Adrenal gland (tissue), 5 donors: ENCODE measurements at regions not wholly inside any gene's neighbourhood (a gene's known extent, or its start where the extent isn't known, plus 50 kb on each side); places are given as distances from the start of the nearest gene placed in this dataset.

Experiments
- CTCF ChIP-seq, 6 experiments: fragments of 450-650 bp in 4 of 6; fragments of 200-600 bp in 2 of 6; sonication (generic) in 1 of 6; IDR thresholded peaks; 1 replicate in 5 of 6; 2 replicates in 1 of 6; pipeline versions ENCODE4 v1.5.1 to v1.8.0; 2016 to 2021; ENCODE audit warnings: antibody characterized with exemption in 6 of 6, mild to moderate bottlenecking in 2 of 6, moderate library complexity in 1 of 6
- POLR2A ChIP-seq, 2 donors: fragments of 450-650 bp; IDR thresholded peaks; one replicate each; pipeline ENCODE4 v1.6.1; 2017; ENCODE audit warnings: antibody characterized with exemption in 2 of 2, mild to moderate bottlenecking in 2 of 2, moderate library complexity in 1 of 2
- donor health status: DM: no; HTN: no; CAD: no.

DNA sequence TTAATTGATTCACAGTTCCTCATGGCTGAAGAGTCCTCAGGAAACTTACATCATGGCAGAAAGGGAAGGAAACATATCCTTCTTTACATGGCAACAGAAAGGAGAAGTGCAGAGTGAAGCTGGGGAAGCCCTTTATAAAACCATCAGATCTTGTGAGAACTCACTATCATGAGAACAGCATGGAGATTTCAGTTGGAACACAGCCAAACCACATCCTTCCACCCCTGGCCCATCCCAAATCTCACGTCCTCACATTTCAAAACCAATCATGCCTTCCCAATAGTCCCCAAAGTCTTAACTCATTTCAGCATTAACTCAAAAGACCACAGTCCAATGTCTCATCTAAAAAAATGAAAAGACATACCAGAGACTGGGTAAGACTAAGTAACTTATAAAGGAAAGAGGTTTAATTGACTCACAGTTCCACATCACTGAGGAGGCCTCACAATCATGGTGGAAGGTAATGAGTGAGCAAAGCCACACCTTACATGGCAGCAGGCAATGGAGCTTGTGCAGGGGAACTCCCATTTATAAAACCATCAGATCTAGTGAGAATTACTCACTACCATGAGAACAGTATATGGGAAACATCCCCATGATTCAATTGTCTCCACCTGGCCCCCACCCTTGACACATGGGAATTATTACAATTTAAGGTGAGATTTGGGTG, 105.2 kb downstream of the MRPL39 start:
- TF ChIP-seq CTCF (IDR thresholded peaks at IDR 0.05), result no peak
- TF ChIP-seq POLR2A (IDR thresholded peaks at IDR 0.05), result no peak
